Fibroblast of lung (primary cell): ENCODE measurements at regions not wholly inside any gene's neighbourhood (a gene's known extent, or its start where the extent isn't known, plus 50 kb on each side); places are given as distances from the start of the nearest gene placed in this dataset.

ENCODE experiments used
- CTCF ChIP-seq, 2 donors: IDR thresholded peaks in 1 of 2; conservative IDR thresholded peaks in 1 of 2; 1 replicate in 1 of 2; 2 replicates in 1 of 2; pipeline ENCODE4 v1.5.1; 2011 to 2012; ENCODE audit warnings: low read length in 2 of 2, control low read depth in 1 of 2, inconsistent platforms in 1 of 2, low read depth in 1 of 2, mild to moderate bottlenecking in 1 of 2
- EZH2 ChIP-seq: IDR thresholded peaks from 2 replicates; pipeline ENCODE4 v1.5.1; 2012; ENCODE audit warnings: low read length, control low read depth, mild to moderate bottlenecking; ENCODE audit errors: missing control alignments

- no peak for TF ChIP-seq CTCF (conservative IDR thresholded peaks at IDR 0.05 in 1 of 2, IDR thresholded peaks at IDR 0.05 in 1 of 2; ENCODE audit: low read depth in 1 of 2, low read length in 2 of 2)
- no peak for TF ChIP-seq EZH2
These were observed 847.2 kb upstream of the B3GALT2 start for GRCh38 chr1:194033646-194034045.
